Caco-2 (cell line): ENCODE measurements at regions not wholly inside any gene's neighbourhood (a gene's known extent, or its start where the extent isn't known, plus 50 kb on each side); places are given as distances from the start of the nearest gene placed in this dataset.

Experiments used
- BruUV-seq: library from RNA; stranded (reverse); fragments of 400-500 nt; replicated peaks from 2 replicates; lab custom pipeline; 2021; lab: Mats Ljungman, UMichigan
- CTCF ChIA-PET: fragments of 300-600 bp; sonication (Branson Sonifier 250); formaldehyde crosslinking; loops from one replicate; lab custom pipeline; 2022; ENCODE audit warnings: antibody characterized with exemption; lab: Charles Lee
- POLR2A ChIA-PET: fragments of 300-600 bp; sonication (Branson Sonifier 250); formaldehyde crosslinking; loops from one replicate; lab custom pipeline; 2022; ENCODE audit warnings: antibody characterized with exemption; lab: Charles Lee
- DNase-seq, 2 experiments: peaks; one replicate each; pipeline versions ENCODE4 v3.0.0 to v3.0.0-alpha.2; 2020 to 2022
- H3K27me3 ChIP-seq: replicated peaks from 2 replicates; pipeline ENCODE4 v1.6.0; 2011; ENCODE audit warnings: low read length; ENCODE audit not compliant: control insufficient read depth, insufficient read depth
- H3K36me3 ChIP-seq: 2 replicates; pipeline ENCODE4 v1.5.1; 2011; ENCODE audit warnings: low read length; ENCODE audit not compliant: control insufficient read depth, insufficient read depth
- H3K4me1 ChIP-seq: fragments of 250-450 bp; sonication (Bioruptor Pico); 2 replicates; pipeline ENCODE4 v1.5.1; 2020; ENCODE audit warnings: mild to moderate bottlenecking
- H3K4me3 ChIP-seq: 2 replicates; pipeline ENCODE4 v1.5.1; 2011; ENCODE audit warnings: low read depth, mild to moderate bottlenecking, control low read depth, low read length
- H3K9me3 ChIP-seq: fragments of 250-450 bp; sonication (Bioruptor Pico); 2 replicates; pipeline ENCODE4 v1.5.1; 2020; ENCODE audit warnings: mild to moderate bottlenecking, moderate library complexity
- H3K27ac Mint-ChIP-seq: one replicate; pipeline ENCODE4 v1.8.0; 2022; ENCODE audit warnings: mixed read lengths; ENCODE audit not compliant: unreplicated experiment
- H3K27me3 Mint-ChIP-seq: one replicate; pipeline ENCODE4 v1.8.0; 2022; ENCODE audit warnings: mixed read lengths; ENCODE audit not compliant: insufficient read depth, unreplicated experiment
- H3K36me3 Mint-ChIP-seq: one replicate; pipeline ENCODE4 v1.8.0; 2022; ENCODE audit warnings: mild to moderate bottlenecking, mixed read lengths; ENCODE audit not compliant: insufficient read depth, unreplicated experiment
- H3K4me1 Mint-ChIP-seq: one replicate; pipeline ENCODE4 v1.8.0; 2022; ENCODE audit warnings: low read depth, mixed read lengths; ENCODE audit not compliant: unreplicated experiment
- H3K4me3 Mint-ChIP-seq: one replicate; pipeline ENCODE4 v1.8.0; 2022; ENCODE audit warnings: mild to moderate bottlenecking, moderate library complexity, mixed read lengths; ENCODE audit not compliant: unreplicated experiment
- H3K9me3 Mint-ChIP-seq: one replicate; pipeline ENCODE4 v1.8.0; 2022; ENCODE audit warnings: mixed read lengths; ENCODE audit not compliant: unreplicated experiment
- CTCF ChIP-seq, 2 experiments: fragments of 200-600 bp in 1 of 2; IDR thresholded peaks; 1 replicate in 1 of 2; 2 replicates in 1 of 2; pipeline versions ENCODE4 v1.5.1 to v1.8.0; 2011 to 2022; ENCODE audit warnings: antibody characterized with exemption in 1 of 2, control low read depth in 1 of 2, inconsistent platforms in 1 of 2, low read depth in 1 of 2, low read length in 1 of 2, mild to moderate bottlenecking in 1 of 2, moderate library complexity in 1 of 2; ENCODE audit not compliant: insufficient read depth in 1 of 2, severe bottlenecking in 1 of 2, unreplicated experiment in 1 of 2
- intact Hi-C: fragments of 100-400 bp; cut with micrococcal nuclease; formaldehyde crosslinking; loops from one replicate; pipeline ENCODE4 v1.10.0; 2022; ENCODE audit not compliant: unreplicated experiment

- Mint-ChIP-seq H3K27ac (no peak overlapping the region), H3K4me1 (no peaks in the 10 kb centered on the region), H3K27me3 (peaks cover 12% of the 10 kb centered on the region), H3K4me3 (no peak overlapping the region), H3K36me3 (no peaks in the 10 kb centered on the region), H3K9me3 (no peaks in the 10 kb centered on the region)
- BruUV-seq: no TSS peak
- intact Hi-C loops: loop anchor here (10.0 kb wide), 1 partner anchor 104 kb away; no protein-coding TSS in a partner anchor
- H3K4me3 ChIP-seq: no peak overlapping the region
- ChIA-PET POLR2A (no interaction called here), CTCF (no interaction called here)
- no peaks in the 10 kb centered on the region for H3K9me3 ChIP-seq
- H3K27me3 ChIP-seq: no peaks in the 10 kb centered on the region
- H3K36me3 ChIP-seq: no peaks in the 10 kb centered on the region
- no peaks in the 10 kb centered on the region for H3K4me1 ChIP-seq
- no peak for DNase-seq
- no peak for TF ChIP-seq CTCF (IDR thresholded peaks at IDR 0.05; ENCODE audit: insufficient read depth in 1 of 2, low read depth in 1 of 2, low read length in 1 of 2, severe bottlenecking in 1 of 2, unreplicated experiment in 1 of 2)
Measured at GRCh38 chr14:100648474-100649172, 61.4 kb upstream of the BEGAIN start.

GRCh38 chr14:100649173-100649519 lies 61.9 kb upstream of the BEGAIN start:
- Mint-ChIP-seq H3K36me3 (peaks cover 4% of the 10 kb centered on the region), H3K9me3 (no peaks in the 10 kb centered on the region), H3K4me3 (no peak overlapping the region), H3K27me3 (peaks cover 15% of the 10 kb centered on the region), H3K4me1 (no peaks in the 10 kb centered on the region), H3K27ac (no peak overlapping the region)
- ChIA-PET POLR2A (no interaction called here), CTCF (no interaction called here)
- TF ChIP-seq CTCF (IDR thresholded peaks at IDR 0.05; ENCODE audit: insufficient read depth in 1 of 2, low read depth in 1 of 2, low read length in 1 of 2, severe bottlenecking in 1 of 2, unreplicated experiment in 1 of 2): no peak
- Histone ChIP-seq H3K9me3 (no peaks in the 10 kb centered on the region), H3K4me3 (no peak overlapping the region), H3K4me1 (no peaks in the 10 kb centered on the region), H3K36me3 (no peaks in the 10 kb centered on the region), H3K27me3 (no peaks in the 10 kb centered on the region)
- no peak for DNase-seq
- intact Hi-C loops: loop anchor here (10.0 kb wide), 1 partner anchor 104 kb away; no protein-coding TSS in a partner anchor
- BruUV-seq: no TSS peak

GRCh38 chr14:100651999-100652508 lies 64.8 kb upstream of the BEGAIN start:
- no peaks in the 10 kb centered on the region for H3K4me1 Mint-ChIP-seq
- no peak for DNase-seq
- Histone ChIP-seq H3K4me1 (no peaks in the 10 kb centered on the region), H3K27me3 (no peaks in the 10 kb centered on the region), H3K4me3 (no peak overlapping the region), H3K9me3 (no peaks in the 10 kb centered on the region), H3K36me3 (no peaks in the 10 kb centered on the region)
- no peak overlapping the region for H3K27ac Mint-ChIP-seq
- BruUV-seq: no TSS peak
- no peak overlapping the region for H3K4me3 Mint-ChIP-seq
- CTCF ChIA-PET: interaction anchor here (1.8 kb wide), 1 partner anchor 212 kb away, joined by 4 read pairs; no protein-coding TSS in a partner anchor
- H3K36me3 Mint-ChIP-seq: peaks cover 5% of the 10 kb centered on the region
- peaks cover 15% of the 10 kb centered on the region for H3K27me3 Mint-ChIP-seq
- intact Hi-C loops: no loop called here
- TF ChIP-seq CTCF (IDR thresholded peaks at IDR 0.05; ENCODE audit: insufficient read depth in 1 of 2, low read depth in 1 of 2, low read length in 1 of 2, severe bottlenecking in 1 of 2, unreplicated experiment in 1 of 2): no peak
- no peaks in the 10 kb centered on the region for H3K9me3 Mint-ChIP-seq
- POLR2A ChIA-PET: no interaction called here
